ENCODE measurements at regions not wholly inside any gene's neighbourhood (a gene's known extent, or its start where the extent isn't known, plus 50 kb on each side); places are given as distances from the start of the nearest gene placed in this dataset.

GRCh38 chr6:26197636-26197932, 110.4 kb downstream of the HFE start:
- Histone ChIP-seq H3K27me3 (ENCODE audit: insufficient read depth, low read length, poor library complexity, severe bottlenecking) (no peaks in the 10 kb centered on the region), H3K36me3 (ENCODE audit: insufficient read depth, low read length) (no peaks in the 10 kb centered on the region), H3K4me1 (ENCODE audit: insufficient read depth, low read length, poor library complexity, severe bottlenecking) (peaks cover 33% of the 10 kb centered on the region), H3K9me3 (ENCODE audit: insufficient read depth, low read depth, low read length) (no peaks in the 10 kb centered on the region), H3K79me2 (ENCODE audit: insufficient read depth, low read length) (peaks cover 20% of the 10 kb centered on the region), H3K9me2 (replicated peaks; ENCODE audit: low read depth, low read length) (no peaks in the 10 kb centered on the region), H3K9ac (ENCODE audit: low read depth, low read length, poor library complexity, severe bottlenecking) (peak overlapping the region; percentile 98), H2AFZ (ENCODE audit: low read length) (no peak overlapping the region), H3K4me3 (ENCODE audit: low read length, poor library complexity, severe bottlenecking) (peak overlapping the region; percentile 89), H3F3A (ENCODE audit: low read depth) (peaks cover 14% of the 10 kb centered on the region), H4K20me1 (ENCODE audit: insufficient read depth, low read length, poor library complexity, severe bottlenecking) (peaks cover 12% of the 10 kb centered on the region), H3K4me2 (ENCODE audit: low read depth, low read length, poor library complexity, severe bottlenecking) (peak overlapping the region; percentile 84)
- TF ChIP-seq CTCF (conservative IDR thresholded peaks at IDR 0.05; ENCODE audit: low read length) (no peak), EZH2phosphoT487 (IDR thresholded peaks at IDR 0.05; ENCODE audit: borderline replicate concordance) (no peak)

DNA sequence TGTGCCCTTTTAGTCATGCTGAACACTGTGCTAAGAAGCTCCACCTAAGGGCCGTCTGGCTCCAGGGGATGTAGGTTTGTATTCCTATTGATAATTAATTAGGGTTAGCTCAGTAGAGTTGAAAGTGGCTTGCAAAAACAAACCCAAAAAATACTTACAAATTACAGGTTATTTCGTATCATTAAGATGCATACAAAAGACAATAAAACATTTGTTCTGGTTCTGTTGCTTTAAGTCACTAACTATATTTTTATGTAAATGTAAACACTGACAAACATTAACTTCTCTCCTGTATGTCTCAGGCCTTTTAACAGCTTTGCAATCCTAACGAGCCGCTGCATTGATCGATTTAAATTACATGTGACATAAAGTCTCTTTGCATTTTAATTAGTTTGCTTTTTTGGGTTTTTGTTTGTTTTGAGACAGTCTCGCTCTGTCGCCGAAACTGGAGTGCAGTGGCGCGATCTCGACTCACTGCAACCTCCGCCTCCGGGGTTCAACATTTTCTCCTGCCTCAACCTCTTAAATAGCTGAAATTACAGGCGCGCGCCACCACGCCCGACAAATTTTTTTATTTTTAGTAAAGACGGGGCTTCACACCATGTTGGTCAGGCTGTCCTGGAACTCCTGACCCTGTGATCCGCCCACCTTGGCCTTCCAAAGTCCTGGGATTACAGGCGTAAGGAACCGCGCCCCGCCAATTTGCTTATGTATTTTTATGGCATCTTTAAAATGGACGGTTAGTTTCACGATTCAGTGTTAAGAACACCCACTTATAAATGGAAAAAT, 110.9 kb downstream of the HFE start:
- Histone ChIP-seq H3K27me3 (ENCODE audit: insufficient read depth, low read length, poor library complexity, severe bottlenecking) (no peaks in the 10 kb centered on the region), H4K20me1 (ENCODE audit: insufficient read depth, low read length, poor library complexity, severe bottlenecking) (peaks cover 12% of the 10 kb centered on the region), H3K4me3 (ENCODE audit: low read length, poor library complexity, severe bottlenecking) (peak overlapping the region; percentile 89), H3F3A (ENCODE audit: low read depth) (peaks cover 14% of the 10 kb centered on the region), H3K79me2 (ENCODE audit: insufficient read depth, low read length) (peaks cover 20% of the 10 kb centered on the region), H3K9ac (ENCODE audit: low read depth, low read length, poor library complexity, severe bottlenecking) (peak overlapping the region; percentile 98), H3K4me1 (ENCODE audit: insufficient read depth, low read length, poor library complexity, severe bottlenecking) (peaks cover 36% of the 10 kb centered on the region), H3K4me2 (ENCODE audit: low read depth, low read length, poor library complexity, severe bottlenecking) (peak overlapping the region; percentile 84), H3K9me3 (ENCODE audit: insufficient read depth, low read depth, low read length) (no peaks in the 10 kb centered on the region), H3K36me3 (ENCODE audit: insufficient read depth, low read length) (no peaks in the 10 kb centered on the region), H3K9me2 (replicated peaks; ENCODE audit: low read depth, low read length) (no peaks in the 10 kb centered on the region), H2AFZ (ENCODE audit: low read length) (no peak overlapping the region)
- TF ChIP-seq CTCF (conservative IDR thresholded peaks at IDR 0.05; ENCODE audit: low read length): no peak
- TF ChIP-seq EZH2phosphoT487 (IDR thresholded peaks at IDR 0.05; ENCODE audit: borderline replicate concordance): no peak

- H4K20me1 ChIP-seq (ENCODE audit: insufficient read depth, low read length, poor library complexity, severe bottlenecking): peaks cover 12% of the 10 kb centered on the region
- no peak overlapping the region for H2AFZ ChIP-seq (ENCODE audit: low read length)
- H3K4me1 ChIP-seq (ENCODE audit: insufficient read depth, low read length, poor library complexity, severe bottlenecking): peaks cover 42% of the 10 kb centered on the region
- H3K27me3 ChIP-seq (ENCODE audit: insufficient read depth, low read length, poor library complexity, severe bottlenecking): no peaks in the 10 kb centered on the region
- H3K4me2 ChIP-seq (ENCODE audit: low read depth, low read length, poor library complexity, severe bottlenecking): peak overlapping the region; percentile 84
- no peaks in the 10 kb centered on the region for H3K9me3 ChIP-seq (ENCODE audit: insufficient read depth, low read depth, low read length)
- peaks cover 20% of the 10 kb centered on the region for H3K79me2 ChIP-seq (ENCODE audit: insufficient read depth, low read length)
- no peaks in the 10 kb centered on the region for H3K36me3 ChIP-seq (ENCODE audit: insufficient read depth, low read length)
- peak overlapping the region; percentile 98 for H3K9ac ChIP-seq (ENCODE audit: low read depth, low read length, poor library complexity, severe bottlenecking)
- peak overlapping the region; percentile 89 for H3K4me3 ChIP-seq (ENCODE audit: low read length, poor library complexity, severe bottlenecking)
- no peaks in the 10 kb centered on the region for H3K9me2 ChIP-seq (replicated peaks; ENCODE audit: low read depth, low read length)
- TF ChIP-seq CTCF (conservative IDR thresholded peaks at IDR 0.05; ENCODE audit: low read length) (no peak), EZH2phosphoT487 (IDR thresholded peaks at IDR 0.05; ENCODE audit: borderline replicate concordance) (no peak)
- peaks cover 14% of the 10 kb centered on the region for H3F3A ChIP-seq (ENCODE audit: low read depth)
Measured at GRCh38 chr6:26198722-26199056, 111.5 kb downstream of the HFE start.
